ENCODE measurements at regions not wholly inside any gene's neighbourhood (a gene's known extent, or its start where the extent isn't known, plus 50 kb on each side); places are given as distances from the start of the nearest gene placed in this dataset.

- TF ChIP-seq CTCF (conservative IDR thresholded peaks at IDR 0.05) (no peak), ZFX (IDR thresholded peaks at IDR 0.05) (no peak)
These were observed 112.8 kb upstream of the SHB start for GRCh38 chr9:38181866-38182265.
